ENCODE measurements at regions not wholly inside any gene's neighbourhood (a gene's known extent, or its start where the extent isn't known, plus 50 kb on each side); places are given as distances from the start of the nearest gene placed in this dataset.

GRCh38 chr15:93859176-93859575 lies 372.2 kb upstream of the MCTP2 start:
- no peaks in the 10 kb centered on the region for H3K4me1 Mint-ChIP-seq (ENCODE audit: low read depth, unreplicated experiment)
- H3K9me3 Mint-ChIP-seq (ENCODE audit: unreplicated experiment), result no peaks in the 10 kb centered on the region
- no peak overlapping the region for H3K27ac Mint-ChIP-seq (ENCODE audit: unreplicated experiment)
- H3K36me3 Mint-ChIP-seq (ENCODE audit: unreplicated experiment), result no peaks in the 10 kb centered on the region
- no peak for DNase-seq
- TF ChIP-seq, protein P1, sequence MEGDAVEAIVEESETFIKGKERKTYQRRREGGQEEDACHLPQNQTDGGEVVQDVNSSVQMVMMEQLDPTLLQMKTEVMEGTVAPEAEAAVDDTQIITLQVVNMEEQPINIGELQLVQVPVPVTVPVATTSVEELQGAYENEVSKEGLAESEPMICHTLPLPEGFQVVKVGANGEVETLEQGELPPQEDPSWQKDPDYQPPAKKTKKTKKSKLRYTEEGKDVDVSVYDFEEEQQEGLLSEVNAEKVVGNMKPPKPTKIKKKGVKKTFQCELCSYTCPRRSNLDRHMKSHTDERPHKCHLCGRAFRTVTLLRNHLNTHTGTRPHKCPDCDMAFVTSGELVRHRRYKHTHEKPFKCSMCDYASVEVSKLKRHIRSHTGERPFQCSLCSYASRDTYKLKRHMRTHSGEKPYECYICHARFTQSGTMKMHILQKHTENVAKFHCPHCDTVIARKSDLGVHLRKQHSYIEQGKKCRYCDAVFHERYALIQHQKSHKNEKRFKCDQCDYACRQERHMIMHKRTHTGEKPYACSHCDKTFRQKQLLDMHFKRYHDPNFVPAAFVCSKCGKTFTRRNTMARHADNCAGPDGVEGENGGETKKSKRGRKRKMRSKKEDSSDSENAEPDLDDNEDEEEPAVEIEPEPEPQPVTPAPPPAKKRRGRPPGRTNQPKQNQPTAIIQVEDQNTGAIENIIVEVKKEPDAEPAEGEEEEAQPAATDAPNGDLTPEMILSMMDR (IDR thresholded peaks at IDR 0.05; ENCODE audit: partially characterized antibody, unreplicated experiment), result no peak
- no peak overlapping the region for H3K4me3 Mint-ChIP-seq (ENCODE audit: unreplicated experiment)
- peaks cover 2% of the 10 kb centered on the region for H3K27me3 Mint-ChIP-seq (ENCODE audit: unreplicated experiment)

GRCh38 chr15:93855181-93855826 lies 376.1 kb upstream of the MCTP2 start:
- Mint-ChIP-seq H3K27ac (ENCODE audit: unreplicated experiment) (no peak overlapping the region), H3K27me3 (ENCODE audit: unreplicated experiment) (peaks cover 2% of the 10 kb centered on the region), H3K4me1 (ENCODE audit: low read depth, unreplicated experiment) (no peaks in the 10 kb centered on the region), H3K4me3 (ENCODE audit: unreplicated experiment) (no peak overlapping the region), H3K9me3 (ENCODE audit: unreplicated experiment) (peaks cover 2% of the 10 kb centered on the region), H3K36me3 (ENCODE audit: unreplicated experiment) (no peaks in the 10 kb centered on the region)
- TF ChIP-seq, protein P1 (IDR thresholded peaks at IDR 0.05; ENCODE audit: partially characterized antibody, unreplicated experiment), result no peak
- DNase-seq, result no peak

DNA sequence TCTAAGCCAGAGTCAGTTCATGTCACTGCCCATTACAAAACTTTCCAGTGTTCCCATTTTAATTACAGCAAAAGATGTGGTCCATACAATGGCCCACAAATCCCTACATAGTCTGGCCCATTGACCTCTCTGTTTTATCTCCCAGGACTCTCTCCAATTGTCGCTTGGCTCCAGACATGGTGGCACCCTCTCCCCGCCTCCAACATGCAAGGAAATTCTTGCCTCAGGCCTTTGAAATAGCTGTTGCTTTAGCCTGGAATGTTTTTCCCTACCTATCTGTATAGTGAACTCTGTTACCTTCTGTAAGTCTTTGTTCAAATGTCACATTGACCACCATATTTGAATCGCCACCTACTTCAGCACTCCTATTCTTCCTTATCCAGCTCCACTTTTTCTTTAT lies 377.3 kb upstream of the MCTP2 start:
- no peak overlapping the region for H3K27ac Mint-ChIP-seq (ENCODE audit: unreplicated experiment)
- no peak overlapping the region for H3K4me3 Mint-ChIP-seq (ENCODE audit: unreplicated experiment)
- no peaks in the 10 kb centered on the region for H3K4me1 Mint-ChIP-seq (ENCODE audit: low read depth, unreplicated experiment)
- H3K36me3 Mint-ChIP-seq (ENCODE audit: unreplicated experiment), result no peaks in the 10 kb centered on the region
- TF ChIP-seq, protein P1 (IDR thresholded peaks at IDR 0.05; ENCODE audit: partially characterized antibody, unreplicated experiment), result no peak
- DNase-seq, result no peak
- peaks cover 2% of the 10 kb centered on the region for H3K9me3 Mint-ChIP-seq (ENCODE audit: unreplicated experiment)
- H3K27me3 Mint-ChIP-seq (ENCODE audit: unreplicated experiment), result no peaks in the 10 kb centered on the region

GRCh38 chr15:93852761-93853160 lies 378.6 kb upstream of the MCTP2 start:
- no peaks in the 10 kb centered on the region for H3K4me1 Mint-ChIP-seq (ENCODE audit: low read depth, unreplicated experiment)
- no peak for DNase-seq
- H3K27ac Mint-ChIP-seq (ENCODE audit: unreplicated experiment), result no peak overlapping the region
- peaks cover 2% of the 10 kb centered on the region for H3K9me3 Mint-ChIP-seq (ENCODE audit: unreplicated experiment)
- H3K4me3 Mint-ChIP-seq (ENCODE audit: unreplicated experiment), result no peak overlapping the region
- H3K27me3 Mint-ChIP-seq (ENCODE audit: unreplicated experiment), result no peaks in the 10 kb centered on the region
- H3K36me3 Mint-ChIP-seq (ENCODE audit: unreplicated experiment), result no peaks in the 10 kb centered on the region
- TF ChIP-seq, protein P1 (IDR thresholded peaks at IDR 0.05; ENCODE audit: partially characterized antibody, unreplicated experiment), result no peak

GRCh38 chr15:93848490-93848889 lies 382.9 kb upstream of the MCTP2 start:
- no peak overlapping the region for H3K4me3 Mint-ChIP-seq (ENCODE audit: unreplicated experiment)
- no peaks in the 10 kb centered on the region for H3K27me3 Mint-ChIP-seq (ENCODE audit: unreplicated experiment)

More at GRCh38 chr15:93848490-93848889, 382.9 kb upstream of the MCTP2 start:
- TF ChIP-seq, protein P1 (IDR thresholded peaks at IDR 0.05; ENCODE audit: partially characterized antibody, unreplicated experiment), result no peak
- Mint-ChIP-seq H3K9me3 (ENCODE audit: unreplicated experiment) (peaks cover 2% of the 10 kb centered on the region), H3K27ac (ENCODE audit: unreplicated experiment) (no peak overlapping the region), H3K4me1 (ENCODE audit: low read depth, unreplicated experiment) (no peaks in the 10 kb centered on the region), H3K36me3 (ENCODE audit: unreplicated experiment) (no peaks in the 10 kb centered on the region)
- no peak for DNase-seq
